AG04450 (cell line): ENCODE measurements at regions not wholly inside any gene's neighbourhood (a gene's known extent, or its start where the extent isn't known, plus 50 kb on each side); places are given as distances from the start of the nearest gene placed in this dataset.

Experiments
- CTCF ChIA-PET: fragments of 300-600, 350-600 bp; formaldehyde crosslinking; extraction: SDS; loops from one replicate; lab custom pipeline; 2022; ENCODE audit warnings: antibody characterized with exemption, inconsistent platforms; lab: Charles Lee
- POLR2A ChIA-PET: fragments of 350-600 bp; formaldehyde crosslinking; extraction: SDS; loops from one replicate; lab custom pipeline; 2021; ENCODE audit warnings: antibody characterized with exemption, inconsistent platforms; lab: Yijun Ruan, JAX
- DNase-seq: peaks from one replicate; pipeline ENCODE4 v3.0.0-alpha.2; 2011; ENCODE audit warnings: low read depth, low spot score
- H3K27ac ChIP-seq: one replicate; pipeline ENCODE4 v1.5.1; 2012; ENCODE audit warnings: low read depth, low read length, control low read depth
- H3K27me3 ChIP-seq: one replicate; pipeline ENCODE4 v1.6.0; 2012; ENCODE audit warnings: low read length; ENCODE audit not compliant: control insufficient read depth, insufficient read depth
- H3K4me3 ChIP-seq: 2 replicates; pipeline ENCODE4 v1.5.1; 2011; ENCODE audit warnings: mild to moderate bottlenecking, low read depth, low read length, control low read depth
- H3K9me3 ChIP-seq: 2 replicates; pipeline ENCODE4 v1.5.1; 2012; ENCODE audit warnings: low read length; ENCODE audit not compliant: control insufficient read depth, insufficient read depth
- TF ChIP-seq, protein P1 (sequence below): IDR thresholded peaks from 2 replicates; pipeline ENCODE4 v1.5.1; 2011; ENCODE audit warnings: low read depth, low read length, control low read depth, inconsistent platforms

DNA sequence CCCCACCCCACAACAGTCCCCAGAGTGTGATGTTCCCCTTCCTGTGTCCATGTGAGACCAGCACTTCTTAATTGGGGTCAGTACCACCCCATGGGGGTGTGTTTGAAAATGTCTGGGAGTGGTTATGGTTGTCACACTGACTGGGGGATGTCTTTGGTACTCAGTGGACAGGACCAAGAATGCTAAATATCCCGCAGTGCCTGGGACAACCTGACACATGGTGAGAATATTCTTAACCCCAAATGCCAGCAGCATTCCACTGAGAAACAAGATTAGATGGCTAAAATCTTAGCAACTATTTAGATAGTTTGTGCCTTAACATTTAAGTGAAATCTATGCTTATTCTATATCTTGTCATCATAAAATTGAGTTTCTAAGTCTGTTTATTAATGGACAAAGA, 177.5 kb upstream of the ZBED5 start:
- no peak for DNase-seq
- H3K27me3 ChIP-seq, result no peaks in the 10 kb centered on the region
- H3K4me3 ChIP-seq, result no peak overlapping the region
- no peaks in the 10 kb centered on the region for H3K9me3 ChIP-seq
- H3K27ac ChIP-seq, result no peak overlapping the region
- POLR2A ChIA-PET, result no interaction called here
- TF ChIP-seq, protein P1, sequence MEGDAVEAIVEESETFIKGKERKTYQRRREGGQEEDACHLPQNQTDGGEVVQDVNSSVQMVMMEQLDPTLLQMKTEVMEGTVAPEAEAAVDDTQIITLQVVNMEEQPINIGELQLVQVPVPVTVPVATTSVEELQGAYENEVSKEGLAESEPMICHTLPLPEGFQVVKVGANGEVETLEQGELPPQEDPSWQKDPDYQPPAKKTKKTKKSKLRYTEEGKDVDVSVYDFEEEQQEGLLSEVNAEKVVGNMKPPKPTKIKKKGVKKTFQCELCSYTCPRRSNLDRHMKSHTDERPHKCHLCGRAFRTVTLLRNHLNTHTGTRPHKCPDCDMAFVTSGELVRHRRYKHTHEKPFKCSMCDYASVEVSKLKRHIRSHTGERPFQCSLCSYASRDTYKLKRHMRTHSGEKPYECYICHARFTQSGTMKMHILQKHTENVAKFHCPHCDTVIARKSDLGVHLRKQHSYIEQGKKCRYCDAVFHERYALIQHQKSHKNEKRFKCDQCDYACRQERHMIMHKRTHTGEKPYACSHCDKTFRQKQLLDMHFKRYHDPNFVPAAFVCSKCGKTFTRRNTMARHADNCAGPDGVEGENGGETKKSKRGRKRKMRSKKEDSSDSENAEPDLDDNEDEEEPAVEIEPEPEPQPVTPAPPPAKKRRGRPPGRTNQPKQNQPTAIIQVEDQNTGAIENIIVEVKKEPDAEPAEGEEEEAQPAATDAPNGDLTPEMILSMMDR, result no peak
- CTCF ChIA-PET, result interaction anchor here (0.6 to 7.9 kb wide), 8 partner anchors 7 to 844 kb away, joined by 3 to 121 read pairs (median 4); no protein-coding TSS in a partner anchor

DNA sequence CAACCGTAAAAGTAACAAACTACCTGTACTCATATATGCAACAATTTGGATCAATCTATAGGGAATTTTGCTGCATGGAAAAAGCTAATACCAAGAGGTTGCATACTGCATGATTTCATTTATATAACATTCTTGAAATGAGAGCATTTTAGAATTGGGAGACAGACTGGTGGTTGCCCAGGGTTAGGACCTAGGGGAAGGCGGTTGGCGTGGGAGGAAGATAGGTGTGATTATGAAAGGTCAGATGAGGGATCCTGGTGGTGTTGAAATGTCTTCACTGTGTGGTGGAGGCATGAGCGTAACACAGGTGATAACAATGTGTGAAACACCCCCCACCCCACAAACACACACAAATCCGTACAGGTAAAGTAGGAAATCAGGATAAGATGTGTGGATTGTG, 176.6 kb upstream of the ZBED5 start:
- ChIA-PET CTCF (interaction anchor here (7.9 kb wide), 1 partner anchor 752 kb away, joined by 121 read pairs; no protein-coding TSS in a partner anchor), POLR2A (interaction anchor here (1.4 kb wide), 1 partner anchor 225 kb away, joined by 5 read pairs; the partner anchor contains the start of gene EIF4G2)
- no peak for DNase-seq
- H3K27ac ChIP-seq, result no peak overlapping the region
- H3K9me3 ChIP-seq, result no peaks in the 10 kb centered on the region
- no peak overlapping the region for H3K4me3 ChIP-seq
- no peaks in the 10 kb centered on the region for H3K27me3 ChIP-seq
- TF ChIP-seq, protein P1, result no peak

DNA sequence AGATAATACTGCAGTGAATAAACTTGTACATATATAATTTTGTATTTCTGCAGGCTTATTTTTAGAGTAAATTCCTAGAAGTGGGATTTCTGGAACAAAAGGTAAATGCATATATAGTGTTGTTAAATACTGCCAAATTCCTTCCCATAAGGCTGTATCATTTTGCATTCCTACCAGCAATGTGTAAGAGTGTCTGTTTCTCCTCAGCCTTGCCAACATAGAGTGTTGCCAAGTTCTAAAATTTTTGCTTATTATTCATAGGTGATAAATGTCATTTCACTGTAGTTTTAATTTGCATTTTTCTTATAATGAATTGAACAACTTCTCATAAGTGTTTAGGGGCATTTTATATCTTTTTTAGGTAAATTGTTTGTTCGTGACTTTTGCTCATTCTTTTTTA, 174.2 kb upstream of the ZBED5 start:
- Histone ChIP-seq H3K9me3 (no peaks in the 10 kb centered on the region), H3K27ac (no peak overlapping the region), H3K27me3 (no peaks in the 10 kb centered on the region), H3K4me3 (no peak overlapping the region)
- CTCF ChIA-PET, result no interaction called here
- TF ChIP-seq, protein P1, result no peak
- POLR2A ChIA-PET, result no interaction called here
- no peak for DNase-seq

DNA sequence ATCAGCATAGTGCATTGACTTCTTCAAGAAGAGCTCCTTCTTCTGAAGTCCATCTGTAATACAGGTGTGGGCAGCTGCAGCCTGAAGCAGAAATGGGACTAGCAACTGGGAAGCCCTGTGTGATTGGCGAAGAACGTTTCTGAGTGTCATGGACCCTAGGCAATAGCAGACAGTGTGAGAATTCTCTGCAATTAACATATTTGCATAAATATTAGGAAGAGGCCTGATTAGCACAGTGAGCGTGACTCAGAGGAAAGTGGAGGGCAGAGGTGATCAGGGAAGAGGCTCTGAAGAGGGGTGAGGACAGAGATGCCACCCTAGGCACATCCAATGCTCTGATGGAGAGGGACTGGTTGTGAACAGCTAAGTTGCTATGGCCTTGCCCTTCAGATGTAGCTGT, 171.2 kb upstream of the ZBED5 start:
- no peaks in the 10 kb centered on the region for H3K9me3 ChIP-seq
- ChIA-PET POLR2A (interaction anchor here (0.8 kb wide), 1 partner anchor 10 kb away, joined by 3 read pairs; no protein-coding TSS in a partner anchor), CTCF (interaction anchor here (0.9 to 6.1 kb wide), 8 partner anchors 8 to 757 kb away, joined by 3 to 177 read pairs (median 14); partner anchors contain the start of gene GALNT18)
- no peaks in the 10 kb centered on the region for H3K27me3 ChIP-seq
- no peak overlapping the region for H3K4me3 ChIP-seq
- no peak for DNase-seq
- TF ChIP-seq, protein P1, result no peak
- H3K27ac ChIP-seq, result no peak overlapping the region

DNA sequence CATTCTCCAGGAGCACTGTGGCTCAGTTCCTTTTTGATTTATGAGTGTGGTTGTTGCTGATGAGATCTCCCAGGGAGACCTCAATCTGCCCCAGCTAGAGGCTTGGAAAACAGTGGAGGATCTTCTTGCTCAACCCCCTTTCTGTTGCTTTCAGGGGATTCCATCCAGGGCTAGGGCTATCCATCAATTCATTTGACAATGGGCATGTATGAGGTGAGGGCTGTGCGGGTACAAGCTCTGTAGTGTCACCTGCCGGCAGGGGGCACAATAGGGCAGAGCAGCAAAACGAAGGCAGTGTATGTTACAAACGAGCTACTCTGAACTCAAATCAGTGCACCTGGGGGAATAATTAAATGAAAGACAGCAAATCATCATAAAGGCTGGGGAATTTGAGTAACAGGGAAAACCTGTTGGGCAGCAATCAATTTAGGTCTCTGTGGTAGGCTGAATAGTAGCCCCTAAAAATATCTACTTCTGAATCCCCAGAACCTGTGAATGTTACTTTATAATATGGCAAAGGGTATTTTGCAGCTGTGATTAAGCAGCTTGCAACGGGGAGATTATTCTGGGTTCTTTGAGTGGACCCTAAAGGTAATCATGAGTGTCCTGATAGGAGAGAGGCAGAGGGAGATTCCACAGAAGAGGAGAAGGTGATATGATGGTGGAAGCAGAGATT, 170.3 kb upstream of the ZBED5 start:
- no peaks in the 10 kb centered on the region for H3K27me3 ChIP-seq
- H3K27ac ChIP-seq, result no peak overlapping the region
- CTCF ChIA-PET, result interaction anchor here (0.6 to 6.1 kb wide), 44 partner anchors 9 to 815 kb away, joined by 3 to 177 read pairs (median 4); partner anchors contain the start of gene GALNT18
- TF ChIP-seq, protein P1, result peak; percentile 84
- POLR2A ChIA-PET, result interaction anchor here (0.6 to 1.7 kb wide), 5 partner anchors 11 to 760 kb away, joined by 3 to 4 read pairs (median 3); no protein-coding TSS in a partner anchor
- no peak overlapping the region for H3K4me3 ChIP-seq
- no peaks in the 10 kb centered on the region for H3K9me3 ChIP-seq
- no peak for DNase-seq
